ENCODE measurements at regions not wholly inside any gene's neighbourhood (a gene's known extent, or its start where the extent isn't known, plus 50 kb on each side); places are given as distances from the start of the nearest gene placed in this dataset.
"Not testable (repeated sequence)": the region's sequence is repeated elsewhere in the genome, so short reads cannot be mapped to it uniquely, and the experiment has no call there.

- Histone ChIP-seq H3K9me3 (ENCODE audit: insufficient read depth, low read length) (peaks cover 10% of the 10 kb centered on the region; the same call in 1 of the 2 replicates), H3K9ac (ENCODE audit: insufficient read length, low read depth) (no peak overlapping the region), H3K27me3 (ENCODE audit: insufficient read depth, insufficient read length) (no peaks in the 10 kb centered on the region), H3K36me3 (ENCODE audit: insufficient read depth, insufficient read length, low read length) (no peaks in the 10 kb centered on the region), H3K4me3 (ENCODE audit: insufficient read length, low read depth) (no peak overlapping the region), H3K4me1 (ENCODE audit: insufficient read depth, insufficient read length) (no peaks in the 10 kb centered on the region)
- TF ChIP-seq YY1 (IDR thresholded peaks at IDR 0.05; ENCODE audit: insufficient read depth, insufficient read length), result no peak
- DNase-seq (ENCODE audit: low read depth, low spot score), result no peak
Observed at GRCh38 chr5:100108883-100109282, 426.3 kb upstream of the FAM174A start.

GRCh38 chr5:100103592-100104119 is 431.5 kb upstream of the FAM174A start:
- not testable (repeated sequence) for H3K9me3 ChIP-seq (ENCODE audit: insufficient read depth, low read length); DNase-seq (ENCODE audit: low read depth, low spot score); H3K27me3 ChIP-seq (ENCODE audit: insufficient read depth, insufficient read length)

GRCh38 chr5:100101466-100101865 is 433.7 kb upstream of the FAM174A start:
- not testable (repeated sequence) for H3K27me3 ChIP-seq (ENCODE audit: insufficient read depth, insufficient read length); H3K9me3 ChIP-seq (ENCODE audit: insufficient read depth, low read length); H3K9ac ChIP-seq (ENCODE audit: insufficient read length, low read depth); H3K4me3 ChIP-seq (ENCODE audit: insufficient read length, low read depth); H3K4me1 ChIP-seq (ENCODE audit: insufficient read depth, insufficient read length); DNase-seq (ENCODE audit: low read depth, low spot score); H3K36me3 ChIP-seq (ENCODE audit: insufficient read depth, insufficient read length, low read length)

More at GRCh38 chr5:100103592-100104119, 431.5 kb upstream of the FAM174A start:
- not testable (repeated sequence) for H3K36me3 ChIP-seq (ENCODE audit: insufficient read depth, insufficient read length, low read length); H3K4me3 ChIP-seq (ENCODE audit: insufficient read length, low read depth); H3K9ac ChIP-seq (ENCODE audit: insufficient read length, low read depth); H3K4me1 ChIP-seq (ENCODE audit: insufficient read depth, insufficient read length)

GRCh38 chr5:100096328-100096727 is 438.8 kb upstream of the FAM174A start:
- H3K9ac ChIP-seq (ENCODE audit: insufficient read length, low read depth); H3K9me3 ChIP-seq (ENCODE audit: insufficient read depth, low read length); H3K4me3 ChIP-seq (ENCODE audit: insufficient read length, low read depth); H3K4me1 ChIP-seq (ENCODE audit: insufficient read depth, insufficient read length); H3K27me3 ChIP-seq (ENCODE audit: insufficient read depth, insufficient read length); H3K36me3 ChIP-seq (ENCODE audit: insufficient read depth, insufficient read length, low read length); DNase-seq (ENCODE audit: low read depth, low spot score): not testable (repeated sequence)

GRCh38 chr5:100080703-100081102 is 454.5 kb upstream of the FAM174A start:
- not testable (repeated sequence) for H3K9me3 ChIP-seq (ENCODE audit: insufficient read depth, low read length); DNase-seq (ENCODE audit: low read depth, low spot score); H3K27me3 ChIP-seq (ENCODE audit: insufficient read depth, insufficient read length); H3K36me3 ChIP-seq (ENCODE audit: insufficient read depth, insufficient read length, low read length); H3K4me3 ChIP-seq (ENCODE audit: insufficient read length, low read depth); H3K9ac ChIP-seq (ENCODE audit: insufficient read length, low read depth); H3K4me1 ChIP-seq (ENCODE audit: insufficient read depth, insufficient read length)

GRCh38 chr5:100079163-100079562 is 456.0 kb upstream of the FAM174A start:
- H3K4me3 ChIP-seq (ENCODE audit: insufficient read length, low read depth); H3K36me3 ChIP-seq (ENCODE audit: insufficient read depth, insufficient read length, low read length); H3K27me3 ChIP-seq (ENCODE audit: insufficient read depth, insufficient read length); DNase-seq (ENCODE audit: low read depth, low spot score); H3K9ac ChIP-seq (ENCODE audit: insufficient read length, low read depth); H3K4me1 ChIP-seq (ENCODE audit: insufficient read depth, insufficient read length); H3K9me3 ChIP-seq (ENCODE audit: insufficient read depth, low read length): not testable (repeated sequence)

- not testable (repeated sequence) for H3K27me3 ChIP-seq (ENCODE audit: insufficient read depth, insufficient read length); H3K4me1 ChIP-seq (ENCODE audit: insufficient read depth, insufficient read length); H3K9me3 ChIP-seq (ENCODE audit: insufficient read depth, low read length); DNase-seq (ENCODE audit: low read depth, low spot score); H3K36me3 ChIP-seq (ENCODE audit: insufficient read depth, insufficient read length, low read length); H3K4me3 ChIP-seq (ENCODE audit: insufficient read length, low read depth); H3K9ac ChIP-seq (ENCODE audit: insufficient read length, low read depth)
Observed at GRCh38 chr5:100066020-100066419, 469.2 kb upstream of the FAM174A start.

- Histone ChIP-seq H3K9ac (ENCODE audit: insufficient read length, low read depth) (no peak overlapping the region), H3K36me3 (ENCODE audit: insufficient read depth, insufficient read length, low read length) (no peaks in the 10 kb centered on the region), H3K4me3 (ENCODE audit: insufficient read length, low read depth) (no peak overlapping the region), H3K4me1 (ENCODE audit: insufficient read depth, insufficient read length) (no peaks in the 10 kb centered on the region), H3K9me3 (ENCODE audit: insufficient read depth, low read length) (no peaks in the 10 kb centered on the region), H3K27me3 (ENCODE audit: insufficient read depth, insufficient read length) (no peaks in the 10 kb centered on the region)
- DNase-seq (ENCODE audit: low read depth, low spot score), result no peak
- TF ChIP-seq SUZ12 (IDR thresholded peaks at IDR 0.05; ENCODE audit: extremely low read depth, insufficient read depth, insufficient read length), result no peak
- no peak for TF ChIP-seq ZNF274 (IDR thresholded peaks at IDR 0.05; ENCODE audit: low read depth, low read length)
- TF ChIP-seq YY1 (IDR thresholded peaks at IDR 0.05; ENCODE audit: insufficient read depth, insufficient read length), result no peak
Observed at GRCh38 chr5:100043475-100043874, 491.7 kb upstream of the FAM174A start.

GRCh38 chr5:100026606-100027005 is 508.6 kb upstream of the FAM174A start:
- DNase-seq (ENCODE audit: low read depth, low spot score), result no peak
- H3K36me3 ChIP-seq (ENCODE audit: insufficient read depth, insufficient read length, low read length), result no peaks in the 10 kb centered on the region
- H3K4me3 ChIP-seq (ENCODE audit: insufficient read length, low read depth), result no peak overlapping the region
- no peak overlapping the region for H3K9ac ChIP-seq (ENCODE audit: insufficient read length, low read depth)
- TF ChIP-seq YY1 (IDR thresholded peaks at IDR 0.05; ENCODE audit: insufficient read depth, insufficient read length) (no peak), SUZ12 (IDR thresholded peaks at IDR 0.05; ENCODE audit: extremely low read depth, insufficient read depth, insufficient read length) (no peak), ZNF274 (IDR thresholded peaks at IDR 0.05; ENCODE audit: low read depth, low read length) (no peak)
- H3K4me1 ChIP-seq (ENCODE audit: insufficient read depth, insufficient read length), result no peaks in the 10 kb centered on the region
- H3K27me3 ChIP-seq (ENCODE audit: insufficient read depth, insufficient read length), result no peaks in the 10 kb centered on the region
- H3K9me3 ChIP-seq (ENCODE audit: insufficient read depth, low read length), result no peaks in the 10 kb centered on the region
